ENCODE measurements at regions not wholly inside any gene's neighbourhood (a gene's known extent, or its start where the extent isn't known, plus 50 kb on each side); places are given as distances from the start of the nearest gene placed in this dataset.

- 82 to 88% (median 85%) methylated on average over 13 of the region's 13 CpGs for WGBS, 3 donors
- H3K27ac ChIP-seq (ENCODE audit: low read depth, low read length) = no peak overlapping the region
These were observed 1180.6 kb downstream of the BRD1 start for GRCh38 chr22:48647051-48647450.

- no peak overlapping the region for H3K27ac ChIP-seq (ENCODE audit: low read depth, low read length)
- 79 to 91% (median 90%) methylated on average over 42 of the region's 42 CpGs for WGBS, 3 donors
These were observed 1181.3 kb downstream of the BRD1 start for GRCh38 chr22:48646216-48646925.

- no peak overlapping the region for H3K27ac ChIP-seq (ENCODE audit: low read depth, low read length)
- 81 to 85% (median 84%) methylated on average over 16 of the region's 16 CpGs for WGBS, 3 donors
These were observed 1181.9 kb downstream of the BRD1 start for GRCh38 chr22:48645766-48646165.

GRCh38 chr22:48644997-48645396, 1182.7 kb downstream of the BRD1 start:
- WGBS, 3 donors = 61 to 80% (median 62%) methylated on average over 6 of the region's 6 CpGs
- no peak overlapping the region for H3K27ac ChIP-seq (ENCODE audit: low read depth, low read length)

- no peak overlapping the region for H3K27ac ChIP-seq (ENCODE audit: low read depth, low read length)
- 26 to 53% (median 33%) methylated on average over 9 of the region's 9 CpGs for WGBS, 3 donors
These were observed 1183.6 kb downstream of the BRD1 start for GRCh38 chr22:48644108-48644507.

- no peak overlapping the region for H3K27ac ChIP-seq (ENCODE audit: low read depth, low read length)
- 81 to 93% (median 92%) methylated on average over 23 of the region's 23 CpGs for WGBS, 3 donors
These were observed 1184.5 kb downstream of the BRD1 start for GRCh38 chr22:48643066-48643731.

- WGBS, 3 donors = 65 to 89% (median 86%) methylated on average over 6 of the region's 6 CpGs
- H3K27ac ChIP-seq (ENCODE audit: low read depth, low read length) = no peak overlapping the region
These were observed 1185.1 kb downstream of the BRD1 start for GRCh38 chr22:48642550-48642949.

- H3K27ac ChIP-seq (ENCODE audit: low read depth, low read length) = no peak overlapping the region
- 82 to 84% (median 82%) methylated on average over 14 of the region's 14 CpGs for WGBS, 3 donors
These were observed 1185.7 kb downstream of the BRD1 start for GRCh38 chr22:48641906-48642475.

- no peak overlapping the region for H3K27ac ChIP-seq (ENCODE audit: low read depth, low read length)
- WGBS, 3 donors = 57 to 68% (median 66%) methylated on average over 25 to 33 of the region's 33 CpGs
These were observed 1186.5 kb downstream of the BRD1 start for GRCh38 chr22:48640890-48641841.

- H3K27ac ChIP-seq (ENCODE audit: low read depth, low read length) = no peak overlapping the region
- 79 to 84% (median 82%) methylated on average over 24 to 26 of the region's 26 CpGs for WGBS, 3 donors
These were observed 1187.6 kb downstream of the BRD1 start for GRCh38 chr22:48639896-48640748.

- WGBS, 3 donors = 82 to 89% (median 84%) methylated on average over 19 of the region's 19 CpGs
- H3K27ac ChIP-seq (ENCODE audit: low read depth, low read length) = no peak overlapping the region
These were observed 1188.5 kb downstream of the BRD1 start for GRCh38 chr22:48639021-48639795.

GRCh38 chr22:48637231-48637630, 1190.4 kb downstream of the BRD1 start:
- no peak overlapping the region for H3K27ac ChIP-seq (ENCODE audit: low read depth, low read length)
- 89 to 92% (median 89%) methylated on average over 16 of the region's 16 CpGs for WGBS, 3 donors

GRCh38 chr22:48636746-48637145, 1190.9 kb downstream of the BRD1 start:
- 80 to 92% (median 86%) methylated on average over 6 of the region's 6 CpGs for WGBS, 3 donors
- H3K27ac ChIP-seq (ENCODE audit: low read depth, low read length) = no peak overlapping the region

- H3K27ac ChIP-seq (ENCODE audit: low read depth, low read length) = no peak overlapping the region
- WGBS, 3 donors = 14 to 32% (median 31%) methylated on average over 10 of the region's 10 CpGs
These were observed 1191.9 kb downstream of the BRD1 start for GRCh38 chr22:48635816-48636215.

- WGBS, 3 donors = 86 to 89% (median 88%) methylated on average over 12 of the region's 12 CpGs
- no peak overlapping the region for H3K27ac ChIP-seq (ENCODE audit: low read depth, low read length)
These were observed 1192.6 kb downstream of the BRD1 start for GRCh38 chr22:48635031-48635430.

- 72 to 85% (median 83%) methylated on average over 8 to 9 of the region's 9 CpGs for WGBS, 3 donors
- H3K27ac ChIP-seq (ENCODE audit: low read depth, low read length) = no peak overlapping the region
These were observed 1193.5 kb downstream of the BRD1 start for GRCh38 chr22:48633996-48634836.
